SK-N-SH (cell line): ENCODE measurements at regions not wholly inside any gene's neighbourhood (a gene's known extent, or its start where the extent isn't known, plus 50 kb on each side); places are given as distances from the start of the nearest gene placed in this dataset.
"Not testable (repeated sequence)": the region's sequence is repeated elsewhere in the genome, so short reads cannot be mapped to it uniquely, and the experiment has no call there.

Experiments
- CTCF ChIA-PET: fragments of 300-600, 350-600 bp; formaldehyde crosslinking; extraction: SDS; loops from one replicate; lab custom pipeline; 2021; lab: Yijun Ruan, JAX
- POLR2A ChIA-PET: fragments of 350-600 bp; sonication (Branson Sonifier 250); formaldehyde crosslinking; extraction: SDS; loops from one replicate; lab custom pipeline; 2020; ENCODE audit warnings: antibody characterized with exemption, inconsistent platforms; lab: Yijun Ruan, JAX
- DNase-seq: peaks from one replicate; pipeline ENCODE4 v3.0.0; 2012
- H2AFZ ChIP-seq: fragments of 200-600 bp; sonication (generic); 2 replicates; pipeline ENCODE4 v1.8.1; 2016; ENCODE audit warnings: antibody characterized with exemption, mild to moderate bottlenecking, low read depth
- H3F3A ChIP-seq: fragments of 200-600 bp; sonication (generic); replicated peaks from 2 replicates; pipeline ENCODE3; 2016; ENCODE audit warnings: antibody characterized with exemption, mild to moderate bottlenecking; ENCODE audit not compliant: insufficient read depth
- H3K27ac ChIP-seq, 2 experiments: fragments of 200-500 bp in 1 of 2; fragments of 200-600 bp in 1 of 2; sonication (Bioruptor generic) in 1 of 2; sonication (generic), shearing (Covaris generic) in 1 of 2; 2 replicates each; pipeline versions ENCODE4 v1.5.1 to v1.6.1; 2014 to 2016; ENCODE audit warnings: low read depth in 2 of 2, inconsistent platforms in 1 of 2, low read length in 1 of 2, mild to moderate bottlenecking in 1 of 2, mixed read lengths in 1 of 2
- H3K27me3 ChIP-seq: fragments of 200-600 bp; sonication (generic), shearing (Covaris generic); 2 replicates; pipeline ENCODE4 v1.6.1; 2016; ENCODE audit warnings: mixed run types; ENCODE audit not compliant: insufficient read depth
- H3K36me3 ChIP-seq, 2 experiments: fragments of 200-500 bp in 1 of 2; fragments of 200-600 bp in 1 of 2; sonication (Bioruptor generic) in 1 of 2; sonication (generic) in 1 of 2; replicated peaks in 1 of 2; 2 replicates each; pipeline versions ENCODE3 to v1.5.1; 2014 to 2016; ENCODE audit warnings: low read length in 1 of 2, mild to moderate bottlenecking in 1 of 2; ENCODE audit not compliant: insufficient read depth in 2 of 2, control insufficient read depth in 1 of 2
- H3K4me1 ChIP-seq, 2 experiments: fragments of 200-500 bp in 1 of 2; fragments of 200-600 bp in 1 of 2; sonication (Bioruptor generic) in 1 of 2; sonication (generic), shearing (Covaris generic) in 1 of 2; 2 replicates each; pipeline versions ENCODE4 v1.5.1 to v1.6.1; 2014 to 2016; ENCODE audit warnings: low read depth in 1 of 2, low read length in 1 of 2, mixed run types in 1 of 2; ENCODE audit not compliant: insufficient read depth in 2 of 2, control insufficient read depth in 1 of 2
- H3K4me2 ChIP-seq: fragments of 200-600 bp; sonication (generic), shearing (Covaris generic); 2 replicates; pipeline ENCODE4 v1.6.1; 2017; ENCODE audit warnings: mixed run types
- H3K4me3 ChIP-seq, 2 experiments: fragments of 200-500 bp in 1 of 2; fragments of 200-600 bp in 1 of 2; sonication (Bioruptor generic) in 1 of 2; sonication (generic), shearing (Covaris generic) in 1 of 2; 2 replicates each; pipeline versions ENCODE4 v1.5.1 to v1.8.1; 2014 to 2016; ENCODE audit warnings: low read depth in 2 of 2, inconsistent platforms in 1 of 2, low read length in 1 of 2, mild to moderate bottlenecking in 1 of 2, mixed read lengths in 1 of 2, moderate library complexity in 1 of 2
- H3K79me2 ChIP-seq: fragments of 200-600 bp; sonication (generic); 2 replicates; pipeline ENCODE4 v1.8.1; 2017; ENCODE audit warnings: mild to moderate bottlenecking; ENCODE audit not compliant: insufficient read depth
- H3K9ac ChIP-seq: fragments of 200-600 bp; sonication (generic); 2 replicates; pipeline ENCODE4 v1.6.1; 2017; ENCODE audit warnings: mixed run types
- H3K9me2 ChIP-seq: fragments of 200-600 bp; sonication (generic); 2 replicates; pipeline ENCODE4 v1.6.1; 2017; ENCODE audit warnings: mixed run types
- H3K9me3 ChIP-seq: fragments of 200-600 bp; sonication (generic); 2 replicates; pipeline ENCODE4 v1.6.1; 2017; ENCODE audit warnings: mixed run types, mild to moderate bottlenecking, moderate library complexity
- H4K20me1 ChIP-seq: fragments of 200-600 bp; sonication (generic); 2 replicates; pipeline ENCODE4 v1.6.1; 2017; ENCODE audit warnings: mild to moderate bottlenecking, mixed run types; ENCODE audit not compliant: insufficient read depth
- CTCF ChIP-seq: fragments of 200-600 bp; sonication (generic); IDR thresholded peaks from 2 replicates; pipeline ENCODE4 v1.6.1; 2017; ENCODE audit warnings: antibody characterized with exemption, mild to moderate bottlenecking, moderate library complexity
- EZH2phosphoT487 ChIP-seq: fragments of 200-600 bp; sonication (generic); IDR thresholded peaks from 2 replicates; pipeline ENCODE4 v1.6.1; 2017; ENCODE audit warnings: low read depth, mixed run types, mild to moderate bottlenecking, antibody characterized with exemption, moderate library complexity, borderline replicate concordance
- SIN3A ChIP-seq: IDR thresholded peaks from 2 replicates; pipeline ENCODE4 v1.6.1; 2012; ENCODE audit warnings: low read depth, mild to moderate bottlenecking, low read length, moderate library complexity, borderline replicate concordance
- WGBS: methylation state at CpG from one replicate; pipeline ENCODE4 v1.1.6; 2017; ENCODE audit warnings: low lambda C conversion rate; 5-methylcytosine and 5-hydroxymethylcytosine counted together
- TF ChIP-seq, protein P1 (sequence below): IDR thresholded peaks from 2 replicates; pipeline ENCODE4; 2012
- TF ChIP-seq, protein P2 (sequence below): fragments of 150-350 bp; IDR thresholded peaks from 2 replicates; pipeline ENCODE4 v1.6.1; 2016; ENCODE audit warnings: mild to moderate bottlenecking, low read depth, low read length
- TF ChIP-seq, protein P3 (sequence below): IDR thresholded peaks from 2 replicates; pipeline ENCODE4 v1.4.0; 2012; ENCODE audit warnings: low read depth

- H2AFZ ChIP-seq, H3K36me3 ChIP-seq, H3K79me2 ChIP-seq, H3K4me2 ChIP-seq, H3K27ac ChIP-seq, H3K9me3 ChIP-seq, H3K4me3 ChIP-seq, H3K9me2 ChIP-seq, H3K9ac ChIP-seq, H3K27me3 ChIP-seq, POLR2A ChIA-PET, H4K20me1 ChIP-seq, H3F3A ChIP-seq, CTCF ChIA-PET, DNase-seq: not testable (repeated sequence)
- WGBS: 43% methylated on average over 3 of the region's 3 CpGs
- H3K4me1 ChIP-seq: peaks cover 0 to 12% of the 10 kb centered on the region in 2 experiments; a peak in 1 of 4 replicates
Measured at GRCh38 chr7:116410694-116411093, 88.8 kb upstream of the CAV2 start.

DNA sequence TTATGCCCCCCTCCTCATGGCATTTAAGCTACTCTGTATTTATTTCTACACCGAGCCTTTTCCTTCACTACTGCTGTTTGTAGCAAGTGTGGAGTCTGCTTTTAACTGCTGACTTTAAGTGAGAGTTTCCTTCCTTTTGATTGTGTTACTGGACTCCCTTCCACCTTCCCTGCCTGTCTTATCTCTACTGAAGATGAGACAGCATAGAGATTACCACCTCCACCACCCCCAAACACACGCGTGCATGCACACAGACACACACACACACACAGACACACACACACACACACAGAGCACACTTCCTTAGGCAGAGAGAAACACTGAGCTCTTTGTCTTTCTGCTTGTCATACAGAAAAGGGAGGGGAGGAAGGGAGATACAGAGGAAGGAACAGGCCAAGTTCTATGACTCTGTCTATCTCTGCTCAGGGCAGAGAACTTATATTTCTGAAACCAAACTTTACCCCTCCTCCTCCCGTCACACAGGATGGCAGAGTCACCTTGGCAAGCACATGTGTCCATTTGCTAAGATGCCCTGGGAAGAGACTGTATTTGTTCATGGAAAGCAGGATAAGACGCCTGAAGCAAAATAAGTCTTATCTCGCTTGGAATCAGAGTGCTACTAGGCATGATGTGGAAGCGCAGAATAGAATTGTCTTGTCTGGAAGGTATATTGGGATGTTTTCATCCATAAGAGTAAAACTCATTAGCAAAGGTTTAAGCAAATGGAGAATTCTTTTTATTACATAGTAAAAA lies 81.8 kb upstream of the CAV2 start:
- WGBS: 25% methylated on average over 7 of the region's 7 CpGs
- Histone ChIP-seq H3K27me3 (no peaks in the 10 kb centered on the region), H3K9me2 (no peaks in the 10 kb centered on the region), H3K4me2 (peak overlapping the region; percentile 30), H3K27ac (peak overlapping the region in 1 of 2 experiments; percentile 20; a peak in 2 of 4 replicates), H3K79me2 (no peaks in the 10 kb centered on the region), H4K20me1 (no peaks in the 10 kb centered on the region), H3K9ac (peak overlapping the region; percentile 47), H3K36me3 (no peaks in the 10 kb centered on the region), H3K4me3 (no peak overlapping the region), H3K4me1 (peaks cover 0 to 13% of the 10 kb centered on the region in 2 experiments; a peak in 1 of 4 replicates), H3F3A (peaks cover 7% of the 10 kb centered on the region), H2AFZ (peak overlapping the region; percentile 81), H3K9me3 (no peaks in the 10 kb centered on the region)
- POLR2A ChIA-PET: no interaction called here
- no peak for TF ChIP-seq CTCF
- TF ChIP-seq EZH2phosphoT487: no peak
- TF ChIP-seq, protein P1, sequence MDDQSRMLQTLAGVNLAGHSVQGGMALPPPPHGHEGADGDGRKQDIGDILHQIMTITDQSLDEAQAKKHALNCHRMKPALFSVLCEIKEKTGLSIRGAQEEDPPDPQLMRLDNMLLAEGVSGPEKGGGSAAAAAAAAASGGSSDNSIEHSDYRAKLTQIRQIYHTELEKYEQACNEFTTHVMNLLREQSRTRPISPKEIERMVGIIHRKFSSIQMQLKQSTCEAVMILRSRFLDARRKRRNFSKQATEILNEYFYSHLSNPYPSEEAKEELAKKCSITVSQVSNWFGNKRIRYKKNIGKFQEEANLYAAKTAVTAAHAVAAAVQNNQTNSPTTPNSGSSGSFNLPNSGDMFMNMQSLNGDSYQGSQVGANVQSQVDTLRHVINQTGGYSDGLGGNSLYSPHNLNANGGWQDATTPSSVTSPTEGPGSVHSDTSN: peak; percentile 44; the same call in 1 of the 2 replicates
- TF ChIP-seq, protein P2, sequence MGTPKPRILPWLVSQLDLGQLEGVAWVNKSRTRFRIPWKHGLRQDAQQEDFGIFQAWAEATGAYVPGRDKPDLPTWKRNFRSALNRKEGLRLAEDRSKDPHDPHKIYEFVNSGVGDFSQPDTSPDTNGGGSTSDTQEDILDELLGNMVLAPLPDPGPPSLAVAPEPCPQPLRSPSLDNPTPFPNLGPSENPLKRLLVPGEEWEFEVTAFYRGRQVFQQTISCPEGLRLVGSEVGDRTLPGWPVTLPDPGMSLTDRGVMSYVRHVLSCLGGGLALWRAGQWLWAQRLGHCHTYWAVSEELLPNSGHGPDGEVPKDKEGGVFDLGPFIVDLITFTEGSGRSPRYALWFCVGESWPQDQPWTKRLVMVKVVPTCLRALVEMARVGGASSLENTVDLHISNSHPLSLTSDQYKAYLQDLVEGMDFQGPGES: no peak
- no peak for TF ChIP-seq SIN3A
- TF ChIP-seq, protein P3, sequence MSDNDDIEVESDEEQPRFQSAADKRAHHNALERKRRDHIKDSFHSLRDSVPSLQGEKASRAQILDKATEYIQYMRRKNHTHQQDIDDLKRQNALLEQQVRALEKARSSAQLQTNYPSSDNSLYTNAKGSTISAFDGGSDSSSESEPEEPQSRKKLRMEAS: peak; percentile 52; the same call in 1 of the 2 replicates
- DNase-seq: no peak
- CTCF ChIA-PET: interaction anchor here (1.2 kb wide), 1 partner anchor 173 kb away, joined by 3 read pairs; no protein-coding TSS in a partner anchor
